ENCODE measurements at regions not wholly inside any gene's neighbourhood (a gene's known extent, or its start where the extent isn't known, plus 50 kb on each side); places are given as distances from the start of the nearest gene placed in this dataset.

GRCh38 chr4:12036450-12036849 lies 607.8 kb upstream of the HS3ST1 start:
- in situ Hi-C loops (cut with MboI; ENCODE audit: low sequenced_read_pairs) (no loop called here), intact Hi-C loops (cut with micrococcal nuclease) (no loop called here), dilution Hi-C loops (cut with HindIII; ENCODE audit: low sequenced_read_pairs, unreplicated experiment) (no loop called here)
- no peak overlapping the region for H3K27ac ChIP-seq (ENCODE audit: insufficient read depth, low read length)
- H2AK9ac ChIP-seq (replicated peaks; ENCODE audit: low read depth, low read length, poor library complexity) = no peak overlapping the region
- H2BK15ac ChIP-seq (ENCODE audit: low read depth, low read length) = no peak overlapping the region
- no peak overlapping the region for H2BK20ac ChIP-seq (ENCODE audit: low read depth, low read length)
- H3K4me1 ChIP-seq (ENCODE audit: control insufficient read depth, insufficient read depth, low read length) = no peaks in the 10 kb centered on the region
- no peak for DNase-seq
- H2AFZ ChIP-seq (replicated peaks; ENCODE audit: low read length, poor library complexity) = no peak overlapping the region
- H4K91ac ChIP-seq (ENCODE audit: insufficient read depth, low read depth, low read length) = no peak overlapping the region
- no peak overlapping the region for H3K4me2 ChIP-seq (ENCODE audit: low read depth, low read length)
- no peak overlapping the region for H3K18ac ChIP-seq (ENCODE audit: low read depth, low read length)
- no peak overlapping the region for H3K9ac ChIP-seq (ENCODE audit: low read depth, low read length)
- H4K8ac ChIP-seq (ENCODE audit: low read depth in 2 of 2, low read length in 2 of 2) = no peak overlapping the region
- H2BK5ac ChIP-seq (ENCODE audit: low read depth, low read length, poor library complexity, severe bottlenecking) = no peak overlapping the region
- ChIA-PET POLR2A (ENCODE audit: unreplicated experiment) (no interaction called here), CTCF (no interaction called here)
- H3K79me1 ChIP-seq (ENCODE audit: low read depth in 1 of 2, low read length in 2 of 2) = no peaks in the 10 kb centered on the region
- ATAC-seq (ENCODE audit: low read depth) = no peak
- no peak overlapping the region for H2BK120ac ChIP-seq (ENCODE audit: low read depth, low read length)
- H3K14ac ChIP-seq (replicated peaks; ENCODE audit: low read depth, low read length) = no peak overlapping the region
- no peak overlapping the region for H3K4me3 ChIP-seq (ENCODE audit: insufficient read depth, low read depth, low read length)
- no peak overlapping the region for H2AK5ac ChIP-seq (ENCODE audit: low read depth, low read length)
- H3K23ac ChIP-seq (ENCODE audit: low read depth, low read length) = no peak overlapping the region
- no peaks in the 10 kb centered on the region for H3K36me3 ChIP-seq (ENCODE audit: control insufficient read depth, insufficient read depth, low read length)
- H3K27me3 ChIP-seq (ENCODE audit: control insufficient read depth, insufficient read depth, low read length) = no peaks in the 10 kb centered on the region
- no TSS peak for BruUV-seq (replicated peaks)
- no peak overlapping the region for H3K4ac ChIP-seq (ENCODE audit: low read depth, low read length)
- peaks cover 11% of the 10 kb centered on the region for H3K9me3 ChIP-seq (ENCODE audit: control insufficient read depth, insufficient read depth, low read length)
- no peaks in the 10 kb centered on the region for H4K20me1 ChIP-seq (ENCODE audit: insufficient read depth, low read length)
- no peak overlapping the region for H4K5ac ChIP-seq (ENCODE audit: low read depth, low read length)
- WGBS, 2 experiments (ENCODE audit: extremely low coverage in 2 of 2, insufficient read length in 1 of 2) = 14% methylated on average over 2 of the region's 3 CpGs; no CpG with 5 or more reads in 1 of the 2 experiments
- TF ChIP-seq BHLHE40 (IDR thresholded peaks at IDR 0.05; ENCODE audit: low read depth, low read length) = no peak
- no peak for TF ChIP-seq RFX5 (IDR thresholded peaks at IDR 0.05; ENCODE audit: low read depth, low read length)
- no peak for TF ChIP-seq CHD1 (IDR thresholded peaks at IDR 0.05; ENCODE audit: low read depth, low read length)
- no peak for TF ChIP-seq CTCF (conservative IDR thresholded peaks at IDR 0.05; ENCODE audit: low read depth, low read length)
- TF ChIP-seq USF2 (IDR thresholded peaks at IDR 0.05; ENCODE audit: low read depth, low read length) = no peak
- no peak for TF ChIP-seq CEBPB (IDR thresholded peaks at IDR 0.05; ENCODE audit: low read depth, low read length)
- no peak for TF ChIP-seq RAD21 (IDR thresholded peaks at IDR 0.05; ENCODE audit: low read length)
- H3K56ac ChIP-seq (ENCODE audit: extremely low read depth, insufficient read depth, low read length) = no peak overlapping the region
- H3K9me1 ChIP-seq (ENCODE audit: insufficient read depth, low read length) = no peaks in the 10 kb centered on the region
